Skin epidermis (tissue), 12 donors: ENCODE measurements at regions not wholly inside any gene's neighbourhood (a gene's known extent, or its start where the extent isn't known, plus 50 kb on each side); places are given as distances from the start of the nearest gene placed in this dataset.
"Not testable (repeated sequence)": the region's sequence is repeated elsewhere in the genome, so short reads cannot be mapped to it uniquely, and the experiment has no call there.

Experiments
- H3K27ac ChIP-seq, 21 experiments: fragments of 200-600 bp; sonication (generic) in 11 of 21; one replicate each; pipeline ENCODE4 v1.5.0; 2020; ENCODE audit warnings: mild to moderate bottlenecking in 3 of 21, inconsistent platforms in 2 of 21, moderate library complexity in 2 of 21
- H3K4me3 ChIP-seq, 7 experiments: fragments of 200-600 bp; sonication (generic) in 2 of 7; one replicate each; pipeline ENCODE4 v1.5.0; 2020; ENCODE audit warnings: inconsistent platforms in 2 of 7, mild to moderate bottlenecking in 2 of 7, moderate library complexity in 1 of 7

- Histone ChIP-seq H3K27ac (no peak overlapping the region), H3K4me3 (no peak overlapping the region)
Measured at GRCh38 chr16:60902114-60902513, 1134.1 kb downstream of the CDH8 start.

GRCh38 chr16:60882816-60883215 lies 1153.4 kb downstream of the CDH8 start:
- no peak overlapping the region for H3K4me3 ChIP-seq
- no peak overlapping the region for H3K27ac ChIP-seq

GRCh38 chr16:60852635-60853034 lies 1183.6 kb downstream of the CDH8 start:
- Histone ChIP-seq H3K4me3 (no peak overlapping the region), H3K27ac (no peak overlapping the region)

- H3K4me3 ChIP-seq, result no peak overlapping the region
- H3K27ac ChIP-seq, result no peak overlapping the region
Measured at GRCh38 chr16:60821661-60822060, 1214.6 kb downstream of the CDH8 start.

- Histone ChIP-seq H3K27ac (no peak overlapping the region), H3K4me3 (no peak overlapping the region)
Measured at GRCh38 chr16:60820361-60820760, 1215.9 kb downstream of the CDH8 start.

- H3K4me3 ChIP-seq, result no peak overlapping the region
- H3K27ac ChIP-seq, result no peak overlapping the region
Measured at GRCh38 chr16:60818465-60818864, 1217.8 kb downstream of the CDH8 start.

- Histone ChIP-seq H3K4me3 (no peak overlapping the region), H3K27ac (no peak overlapping the region)
Measured at GRCh38 chr16:60816461-60816860, 1219.8 kb downstream of the CDH8 start.

- Histone ChIP-seq H3K27ac (no peak overlapping the region), H3K4me3 (no peak overlapping the region)
Measured at GRCh38 chr16:60815865-60816264, 1220.4 kb downstream of the CDH8 start.

GRCh38 chr16:60815033-60815432 lies 1221.2 kb downstream of the CDH8 start:
- no peak overlapping the region for H3K27ac ChIP-seq
- no peak overlapping the region for H3K4me3 ChIP-seq

GRCh38 chr16:60811657-60812056 lies 1224.6 kb downstream of the CDH8 start:
- H3K27ac ChIP-seq, result no peak overlapping the region

GRCh38 chr16:60811051-60811608 lies 1225.1 kb downstream of the CDH8 start:
- Histone ChIP-seq H3K4me3 (no peak overlapping the region), H3K27ac (no peak overlapping the region)

More at GRCh38 chr16:60811657-60812056, 1224.6 kb downstream of the CDH8 start:
- H3K4me3 ChIP-seq, result no peak overlapping the region

- no peak overlapping the region for H3K4me3 ChIP-seq
Measured at GRCh38 chr16:60810250-60810649, 1226.0 kb downstream of the CDH8 start.

GRCh38 chr16:60792437-60792836 lies 1243.8 kb downstream of the CDH8 start:
- no peak overlapping the region for H3K4me3 ChIP-seq
- no peak overlapping the region for H3K27ac ChIP-seq

More at GRCh38 chr16:60810250-60810649, 1226.0 kb downstream of the CDH8 start:
- H3K27ac ChIP-seq, result no peak overlapping the region

- Histone ChIP-seq H3K4me3 (no peak overlapping the region), H3K27ac (no peak overlapping the region)
Measured at GRCh38 chr16:60788631-60789030, 1247.6 kb downstream of the CDH8 start.

- Histone ChIP-seq H3K27ac (no peak overlapping the region), H3K4me3 (no peak overlapping the region)
Measured at GRCh38 chr16:60776281-60776680, 1260.0 kb downstream of the CDH8 start.

- no peak overlapping the region for H3K4me3 ChIP-seq
- no peak overlapping the region for H3K27ac ChIP-seq
Measured at GRCh38 chr16:60771138-60771537, 1265.1 kb downstream of the CDH8 start.

GRCh38 chr16:60770384-60770783 lies 1265.9 kb downstream of the CDH8 start:
- H3K4me3 ChIP-seq, result not testable (repeated sequence)

GRCh38 chr16:60763869-60764268 lies 1272.4 kb downstream of the CDH8 start:
- Histone ChIP-seq H3K27ac (no peak overlapping the region), H3K4me3 (no peak overlapping the region)

More at GRCh38 chr16:60770384-60770783, 1265.9 kb downstream of the CDH8 start:
- H3K27ac ChIP-seq, result not testable (repeated sequence)

- H3K27ac ChIP-seq, result no peak overlapping the region
- H3K4me3 ChIP-seq, result no peak overlapping the region
Measured at GRCh38 chr16:60755907-60756306, 1280.3 kb downstream of the CDH8 start.

- Histone ChIP-seq H3K4me3 (no peak overlapping the region), H3K27ac (no peak overlapping the region)
Measured at GRCh38 chr16:60748366-60748765, 1287.9 kb downstream of the CDH8 start.

- Histone ChIP-seq H3K27ac (no peak overlapping the region), H3K4me3 (no peak overlapping the region)
Measured at GRCh38 chr16:60744198-60744597, 1292.0 kb downstream of the CDH8 start.

GRCh38 chr16:60741810-60742209 lies 1294.4 kb downstream of the CDH8 start:
- no peak overlapping the region for H3K27ac ChIP-seq
- H3K4me3 ChIP-seq, result no peak overlapping the region
